LNCAP (cell line): ENCODE measurements at regions not wholly inside any gene's neighbourhood (a gene's known extent, or its start where the extent isn't known, plus 50 kb on each side); places are given as distances from the start of the nearest gene placed in this dataset.

Experiments used
- CTCF ChIP-seq: fragments of 450-650 bp; IDR thresholded peaks from 2 replicates; pipeline ENCODE4 v1.5.1; 2017; ENCODE audit warnings: mild to moderate bottlenecking

- TF ChIP-seq CTCF = no peak
These were observed 121.3 kb upstream of the EPHA4 start for GRCh38 chr2:221693365-221693764.

GRCh38 chr2:221691571-221691970, 119.5 kb upstream of the EPHA4 start:
- TF ChIP-seq CTCF = no peak

- TF ChIP-seq CTCF = no peak
These were observed 117.0 kb upstream of the EPHA4 start for GRCh38 chr2:221689140-221689539.

- TF ChIP-seq CTCF = no peak
These were observed 108.4 kb upstream of the EPHA4 start for GRCh38 chr2:221680548-221680947.

GRCh38 chr2:221677688-221678087, 105.6 kb upstream of the EPHA4 start:
- TF ChIP-seq CTCF = no peak

GRCh38 chr2:221676566-221677172, 104.6 kb upstream of the EPHA4 start:
- TF ChIP-seq CTCF = no peak

- TF ChIP-seq CTCF = no peak
These were observed 103.3 kb upstream of the EPHA4 start for GRCh38 chr2:221675201-221675908.

- no peak for TF ChIP-seq CTCF
These were observed 102.3 kb upstream of the EPHA4 start for GRCh38 chr2:221674446-221674845.
